T-helper 1 cell treated with Interleukin-12 subunit alpha and Interleukin-12 subunit beta and Interleukin-4 antibody, amounts not matched to agents 30 μg/mL and 1 μg/mL, for 36 hours (primary cell): ENCODE measurements at regions not wholly inside any gene's neighbourhood (a gene's known extent, or its start where the extent isn't known, plus 50 kb on each side); places are given as distances from the start of the nearest gene placed in this dataset.
"Not testable (repeated sequence)": the region's sequence is repeated elsewhere in the genome, so short reads cannot be mapped to it uniquely, and the experiment has no call there.

Source experiments
- H3K27ac Mint-ChIP-seq: one replicate; pipeline ENCODE4 v1.8.0; 2021; ENCODE audit warnings: mild to moderate bottlenecking, mixed read lengths
- H3K27me3 Mint-ChIP-seq: one replicate; pipeline ENCODE4 v1.8.0; 2021; ENCODE audit warnings: low read depth, mixed read lengths
- H3K36me3 Mint-ChIP-seq: one replicate; pipeline ENCODE4 v1.8.0; 2021; ENCODE audit warnings: low read depth, mixed read lengths
- H3K4me1 Mint-ChIP-seq: one replicate; pipeline ENCODE4 v1.8.0; 2021; ENCODE audit warnings: low read depth, mixed read lengths
- H3K4me3 Mint-ChIP-seq: one replicate; pipeline ENCODE4 v1.8.0; 2021; ENCODE audit warnings: mild to moderate bottlenecking, moderate library complexity, mixed read lengths
- H3K9me3 Mint-ChIP-seq: one replicate; pipeline ENCODE4 v1.8.0; 2021; ENCODE audit warnings: mixed read lengths

DNA sequence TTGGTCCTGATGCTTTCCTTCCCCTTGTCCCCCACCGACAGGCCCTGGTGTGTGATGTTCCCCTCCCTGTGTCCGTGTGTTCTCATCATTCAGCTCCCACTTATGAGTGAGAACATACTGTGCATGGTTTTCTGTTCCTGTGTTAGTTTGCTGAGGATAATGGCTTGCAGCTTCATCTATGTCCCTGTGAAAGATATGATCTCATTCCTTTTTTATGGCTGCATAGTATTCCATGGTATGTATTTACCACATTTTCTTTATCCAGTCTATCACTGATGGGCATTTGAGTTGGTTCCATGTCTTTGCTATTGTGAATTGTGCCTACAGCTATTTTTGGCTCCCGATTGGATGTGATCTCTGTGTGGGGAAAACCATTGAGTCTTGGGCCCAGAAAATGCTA lies 501.3 kb downstream of the TYW1 start:
- not testable (repeated sequence) for H3K4me1 Mint-ChIP-seq, H3K27ac Mint-ChIP-seq, H3K4me3 Mint-ChIP-seq, H3K36me3 Mint-ChIP-seq, H3K27me3 Mint-ChIP-seq
- peaks cover 28% of the 10 kb centered on the region for H3K9me3 Mint-ChIP-seq

GRCh38 chr7:67502929-67503328 lies 506.3 kb downstream of the TYW1 start:
- Mint-ChIP-seq H3K27me3 (no peaks in the 10 kb centered on the region), H3K4me3 (no peak overlapping the region), H3K9me3 (peaks cover 14% of the 10 kb centered on the region), H3K36me3 (no peaks in the 10 kb centered on the region), H3K27ac (no peak overlapping the region), H3K4me1 (no peaks in the 10 kb centered on the region)

DNA sequence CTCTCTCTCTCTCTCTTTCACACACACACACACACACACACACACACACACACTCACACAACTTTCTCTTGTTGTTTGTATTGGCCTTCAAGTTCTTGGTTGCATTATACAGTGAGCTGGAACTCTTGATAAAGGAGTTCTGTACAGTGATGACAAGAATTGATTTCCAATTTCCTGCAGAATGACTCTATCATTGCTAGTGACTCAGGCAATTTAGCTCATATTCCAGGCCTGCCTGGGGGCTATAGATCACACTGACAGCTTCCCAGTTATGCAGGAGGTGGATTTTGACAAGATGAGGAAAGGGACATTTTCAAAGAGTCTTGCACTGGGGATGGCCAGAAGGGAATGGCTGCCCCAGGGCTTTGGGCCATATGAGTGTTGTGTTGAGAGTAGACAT lies 508.8 kb downstream of the TYW1 start:
- no peaks in the 10 kb centered on the region for H3K4me1 Mint-ChIP-seq
- no peak overlapping the region for H3K27ac Mint-ChIP-seq
- peaks cover 20% of the 10 kb centered on the region for H3K9me3 Mint-ChIP-seq
- H3K27me3 Mint-ChIP-seq, result no peaks in the 10 kb centered on the region
- no peak overlapping the region for H3K4me3 Mint-ChIP-seq
- H3K36me3 Mint-ChIP-seq, result no peaks in the 10 kb centered on the region

GRCh38 chr7:67512481-67512880 lies 515.8 kb downstream of the TYW1 start:
- H3K27ac Mint-ChIP-seq, result no peak overlapping the region
- no peaks in the 10 kb centered on the region for H3K36me3 Mint-ChIP-seq
- H3K4me3 Mint-ChIP-seq, result no peak overlapping the region
- no peaks in the 10 kb centered on the region for H3K27me3 Mint-ChIP-seq
- H3K9me3 Mint-ChIP-seq, result peaks cover 32% of the 10 kb centered on the region
- H3K4me1 Mint-ChIP-seq, result no peaks in the 10 kb centered on the region

- H3K9me3 Mint-ChIP-seq, result peaks cover 20% of the 10 kb centered on the region
- no peak overlapping the region for H3K4me3 Mint-ChIP-seq
- no peaks in the 10 kb centered on the region for H3K36me3 Mint-ChIP-seq
- H3K27me3 Mint-ChIP-seq, result no peaks in the 10 kb centered on the region
- no peaks in the 10 kb centered on the region for H3K4me1 Mint-ChIP-seq
- no peak overlapping the region for H3K27ac Mint-ChIP-seq
These were observed 521.9 kb downstream of the TYW1 start for GRCh38 chr7:67518580-67518979.

- no peaks in the 10 kb centered on the region for H3K36me3 Mint-ChIP-seq
- no peaks in the 10 kb centered on the region for H3K27me3 Mint-ChIP-seq
- peaks cover 20% of the 10 kb centered on the region for H3K9me3 Mint-ChIP-seq
- H3K4me1 Mint-ChIP-seq, result no peaks in the 10 kb centered on the region
- no peak overlapping the region for H3K27ac Mint-ChIP-seq
- no peak overlapping the region for H3K4me3 Mint-ChIP-seq
These were observed 522.5 kb downstream of the TYW1 start for GRCh38 chr7:67519171-67519570.

- peaks cover 31% of the 10 kb centered on the region for H3K9me3 Mint-ChIP-seq
- no peaks in the 10 kb centered on the region for H3K36me3 Mint-ChIP-seq
- no peak overlapping the region for H3K4me3 Mint-ChIP-seq
These were observed 525.9 kb downstream of the TYW1 start for GRCh38 chr7:67522504-67522903.

DNA sequence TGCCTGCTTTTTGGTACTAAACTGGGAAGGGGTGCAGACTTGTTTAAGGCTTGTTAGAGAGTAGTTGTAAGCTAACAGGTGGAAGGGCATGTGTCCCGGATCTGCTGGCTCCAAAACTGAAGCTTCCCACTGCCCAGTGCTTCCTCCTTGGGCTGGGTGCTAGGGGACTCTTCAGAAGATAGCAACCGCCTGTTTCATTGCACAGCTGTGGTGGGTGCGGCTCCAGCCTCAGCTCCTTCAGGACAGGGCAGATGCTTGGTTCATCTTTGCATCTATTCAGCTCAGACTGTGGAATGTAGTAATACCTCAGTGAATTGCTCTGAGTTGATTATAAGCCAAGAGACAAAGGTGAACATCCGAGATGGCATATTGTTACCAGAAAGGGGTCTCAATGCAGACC lies 527.1 kb downstream of the TYW1 start:
- H3K27ac Mint-ChIP-seq, result no peak overlapping the region
- no peak overlapping the region for H3K4me3 Mint-ChIP-seq
- H3K27me3 Mint-ChIP-seq, result no peaks in the 10 kb centered on the region
- H3K4me1 Mint-ChIP-seq, result no peaks in the 10 kb centered on the region
- H3K9me3 Mint-ChIP-seq, result peaks cover 36% of the 10 kb centered on the region
- H3K36me3 Mint-ChIP-seq, result no peaks in the 10 kb centered on the region

More at GRCh38 chr7:67522504-67522903, 525.9 kb downstream of the TYW1 start:
- Mint-ChIP-seq H3K27ac (no peak overlapping the region), H3K27me3 (no peaks in the 10 kb centered on the region), H3K4me1 (no peaks in the 10 kb centered on the region)

- H3K27ac Mint-ChIP-seq, result no peak overlapping the region
- no peaks in the 10 kb centered on the region for H3K4me1 Mint-ChIP-seq
- H3K4me3 Mint-ChIP-seq, result no peak overlapping the region
- H3K9me3 Mint-ChIP-seq, result peaks cover 35% of the 10 kb centered on the region
- no peaks in the 10 kb centered on the region for H3K27me3 Mint-ChIP-seq
- H3K36me3 Mint-ChIP-seq, result no peaks in the 10 kb centered on the region
These were observed 529.0 kb downstream of the TYW1 start for GRCh38 chr7:67525588-67525987.

DNA sequence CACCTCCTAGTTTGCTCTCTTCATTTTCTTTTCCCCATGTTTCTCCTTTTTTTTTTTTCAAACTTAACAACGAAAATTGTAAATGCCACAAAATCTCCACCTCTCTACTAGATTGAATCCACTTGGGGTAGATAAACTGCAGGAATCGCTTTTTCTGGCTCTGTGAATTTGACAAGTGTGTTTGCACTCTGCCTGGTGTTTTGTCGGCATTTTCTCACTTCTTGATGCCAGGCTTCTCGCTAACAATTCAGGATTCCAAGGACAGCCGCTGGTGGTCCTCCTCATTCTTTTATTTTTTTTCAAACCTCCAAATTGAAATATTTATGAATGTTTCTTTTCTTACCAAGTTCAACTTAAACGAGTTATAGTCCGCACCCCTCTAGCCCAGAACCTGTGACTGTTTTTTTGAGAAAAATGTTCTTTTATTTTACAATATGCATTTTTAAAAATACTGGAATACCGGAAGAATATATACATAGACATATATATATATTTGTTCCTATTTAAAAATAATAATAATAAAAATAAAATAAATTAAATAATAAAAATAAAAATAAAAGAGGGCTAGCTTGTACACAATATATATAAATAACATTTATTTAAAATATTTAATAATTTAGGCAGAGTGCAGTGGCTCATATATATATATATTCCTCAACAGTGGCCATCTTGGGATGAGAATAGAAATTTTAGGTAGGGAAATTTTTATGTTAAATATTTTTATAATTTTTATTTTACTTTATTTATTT lies 538.8 kb downstream of the TYW1 start:
- peaks cover 23% of the 10 kb centered on the region for H3K9me3 Mint-ChIP-seq
- no peaks in the 10 kb centered on the region for H3K36me3 Mint-ChIP-seq
- no peak overlapping the region for H3K27ac Mint-ChIP-seq

DNA sequence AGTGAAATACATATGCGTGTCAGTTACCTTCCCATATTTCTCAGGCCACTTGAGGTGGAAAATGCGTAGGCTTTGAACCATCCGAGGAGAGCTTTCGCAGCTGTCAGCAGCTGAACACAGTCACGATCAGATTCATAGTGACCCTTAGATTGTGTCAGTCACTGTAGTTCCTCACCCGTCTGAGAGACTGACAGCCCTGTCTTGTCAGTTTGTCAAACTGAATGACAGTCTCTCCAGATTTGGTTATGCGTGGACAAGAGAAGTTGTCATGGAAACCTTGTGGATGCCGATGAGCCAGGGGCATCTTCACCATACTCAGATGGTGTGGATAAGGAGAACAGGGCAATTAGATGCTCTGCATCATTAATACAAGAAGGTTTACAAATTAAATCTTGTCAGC lies 546.3 kb downstream of the TYW1 start:
- H3K36me3 Mint-ChIP-seq, result no peaks in the 10 kb centered on the region
- H3K27me3 Mint-ChIP-seq, result no peaks in the 10 kb centered on the region
- H3K4me3 Mint-ChIP-seq, result no peak overlapping the region
- H3K27ac Mint-ChIP-seq, result no peak overlapping the region
- peaks cover 17% of the 10 kb centered on the region for H3K9me3 Mint-ChIP-seq
- no peaks in the 10 kb centered on the region for H3K4me1 Mint-ChIP-seq

More for the DNA sequence above, 538.8 kb downstream of the TYW1 start:
- Mint-ChIP-seq H3K4me3 (no peak overlapping the region), H3K27me3 (no peaks in the 10 kb centered on the region), H3K4me1 (no peaks in the 10 kb centered on the region)

DNA sequence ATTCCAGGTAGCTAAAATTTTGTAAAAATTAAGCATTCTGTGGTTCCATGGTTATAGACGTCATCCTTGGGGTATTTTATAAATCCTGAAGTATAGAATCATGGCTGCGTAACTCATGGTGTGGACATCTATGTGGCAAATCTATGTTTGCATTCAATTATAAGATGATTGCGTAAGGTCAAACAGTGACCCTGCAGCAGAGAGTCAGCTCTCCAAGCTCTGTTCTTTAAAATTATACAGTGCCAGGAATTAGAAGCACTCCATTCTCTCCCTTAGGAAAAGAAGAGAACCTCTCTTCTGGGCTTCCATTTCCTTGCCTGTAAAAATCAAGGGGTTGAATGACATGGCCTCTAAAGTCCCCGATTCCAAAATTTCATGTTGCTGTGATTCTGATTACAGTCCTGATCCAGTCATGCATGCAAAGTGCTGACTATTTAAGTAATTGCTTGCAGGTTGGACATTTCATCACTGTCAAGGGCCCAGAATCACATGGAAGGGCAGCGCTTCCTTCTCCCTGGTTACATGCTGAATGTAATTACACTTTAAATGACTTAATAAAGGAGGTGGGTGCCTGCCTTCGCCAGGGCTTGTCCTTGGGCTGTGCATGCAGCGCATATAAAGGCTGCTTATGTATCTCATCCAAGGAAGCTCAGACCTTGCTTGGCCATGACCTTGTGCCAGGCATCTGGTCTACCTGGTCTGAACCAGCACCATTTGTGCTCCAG lies 550.7 kb downstream of the TYW1 start:
- Mint-ChIP-seq H3K27me3 (no peaks in the 10 kb centered on the region), H3K4me1 (no peaks in the 10 kb centered on the region), H3K9me3 (peaks cover 16% of the 10 kb centered on the region), H3K27ac (no peak overlapping the region), H3K4me3 (no peak overlapping the region), H3K36me3 (no peaks in the 10 kb centered on the region)

GRCh38 chr7:67549126-67549525 lies 552.5 kb downstream of the TYW1 start:
- Mint-ChIP-seq H3K4me3 (no peak overlapping the region), H3K27ac (no peak overlapping the region), H3K27me3 (no peaks in the 10 kb centered on the region), H3K36me3 (no peaks in the 10 kb centered on the region), H3K4me1 (no peaks in the 10 kb centered on the region), H3K9me3 (peaks cover 22% of the 10 kb centered on the region)

- Mint-ChIP-seq H3K4me1 (no peaks in the 10 kb centered on the region), H3K36me3 (no peaks in the 10 kb centered on the region), H3K27me3 (no peaks in the 10 kb centered on the region), H3K27ac (no peak overlapping the region), H3K9me3 (peaks cover 22% of the 10 kb centered on the region), H3K4me3 (no peak overlapping the region)
These were observed 554.3 kb downstream of the TYW1 start for GRCh38 chr7:67550801-67551436.

DNA sequence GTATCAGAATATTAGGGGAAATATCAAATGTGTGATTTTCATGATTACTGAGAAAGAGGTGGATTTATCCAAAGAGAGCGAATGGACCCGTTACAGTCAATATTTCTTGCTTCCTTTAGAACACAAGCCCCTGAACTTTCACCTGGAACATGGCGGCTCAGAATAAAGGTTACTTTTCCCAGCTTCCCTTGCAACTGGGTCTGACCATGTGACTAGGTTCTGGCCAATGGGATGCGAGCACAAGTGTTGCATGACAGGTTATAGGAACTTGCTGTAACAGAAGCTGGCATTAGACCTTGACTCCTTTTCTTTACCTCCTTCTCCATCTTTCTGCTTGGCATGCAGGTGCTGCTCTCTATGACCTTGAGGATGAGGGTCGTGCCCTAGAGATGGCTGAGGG lies 556.1 kb downstream of the TYW1 start:
- Mint-ChIP-seq H3K4me1 (no peaks in the 10 kb centered on the region), H3K36me3 (no peaks in the 10 kb centered on the region), H3K27me3 (no peaks in the 10 kb centered on the region), H3K9me3 (peaks cover 12% of the 10 kb centered on the region), H3K4me3 (no peak overlapping the region), H3K27ac (no peak overlapping the region)
